GM12891 (cell line): ENCODE measurements at regions not wholly inside any gene's neighbourhood (a gene's known extent, or its start where the extent isn't known, plus 50 kb on each side); places are given as distances from the start of the nearest gene placed in this dataset.

Experiments
- DNase-seq: peaks from one replicate; pipeline ENCODE4 v3.0.0; 2011; ENCODE audit warnings: low spot score; ENCODE audit not compliant: insufficient read length
- FAIRE-seq: peaks from 2 replicates; lab custom pipeline; 2011; peaks lifted over from hg19 to GRCh38; lab: Jason Lieb, UNC
- PAX5 ChIP-seq: IDR thresholded peaks from 2 replicates; pipeline ENCODE4 v1.6.1; 2011; ENCODE audit warnings: low read length, moderate library complexity, mild to moderate bottlenecking; ENCODE audit not compliant: insufficient read depth, severe bottlenecking
- POLR2A ChIP-seq: IDR thresholded peaks from 2 replicates; pipeline ENCODE4 v1.6.1; 2011; ENCODE audit warnings: low read depth, low read length, control low read depth
- POLR2AphosphoS5 ChIP-seq: IDR thresholded peaks from 2 replicates; pipeline ENCODE4 v1.6.1; 2011; ENCODE audit warnings: low read depth, low read length, control low read depth
- POU2F2 ChIP-seq: IDR thresholded peaks from 2 replicates; pipeline ENCODE4 v1.6.1; 2011; ENCODE audit warnings: low read depth, mild to moderate bottlenecking, control low read depth, low read length, moderate library complexity
- SPI1 ChIP-seq: IDR thresholded peaks from 2 replicates; pipeline ENCODE4 v1.6.1; 2011; ENCODE audit warnings: low read depth, low read length, control low read depth
- TAF1 ChIP-seq: IDR thresholded peaks from 2 replicates; pipeline ENCODE4 v1.6.1; 2011; ENCODE audit warnings: low read depth, low read length, control low read depth

GRCh38 chr6:156057869-156058268 is 602.2 kb upstream of the NOX3 start:
- no peak for TF ChIP-seq POLR2A
- no peak for TF ChIP-seq SPI1
- TF ChIP-seq TAF1, result no peak
- TF ChIP-seq POU2F2, result no peak
- TF ChIP-seq POLR2AphosphoS5, result no peak
- TF ChIP-seq PAX5, result no peak
- DNase-seq (no peak), FAIRE-seq (no peak)

GRCh38 chr6:156056085-156056484 is 600.4 kb upstream of the NOX3 start:
- TF ChIP-seq TAF1 (no peak), POLR2AphosphoS5 (no peak), SPI1 (no peak), POLR2A (no peak), PAX5 (no peak), POU2F2 (no peak)
- DNase-seq, result no peak
- no peak for FAIRE-seq

GRCh38 chr6:156053626-156054025 is 598.0 kb upstream of the NOX3 start:
- DNase-seq, result no peak
- TF ChIP-seq SPI1, result no peak
- no peak for TF ChIP-seq TAF1
- TF ChIP-seq POLR2AphosphoS5, result no peak
- no peak for TF ChIP-seq POLR2A
- no peak for TF ChIP-seq PAX5
- no peak for TF ChIP-seq POU2F2
- no peak for FAIRE-seq

GRCh38 chr6:156046841-156047449 is 591.3 kb upstream of the NOX3 start:
- TF ChIP-seq TAF1, result no peak
- no peak for TF ChIP-seq POU2F2
- no peak for TF ChIP-seq PAX5
- TF ChIP-seq POLR2AphosphoS5, result no peak
- TF ChIP-seq SPI1, result no peak
- TF ChIP-seq POLR2A, result no peak
- no peak for DNase-seq
- no peak for FAIRE-seq

- DNase-seq (no peak), FAIRE-seq (no peak)
- TF ChIP-seq POU2F2 (no peak), TAF1 (no peak), PAX5 (no peak), POLR2AphosphoS5 (no peak), POLR2A (no peak), SPI1 (no peak)
Observed at GRCh38 chr6:156046268-156046665, 590.6 kb upstream of the NOX3 start.

GRCh38 chr6:156045401-156046267 is 590.0 kb upstream of the NOX3 start:
- DNase-seq (no peak), FAIRE-seq (no peak)
- no peak for TF ChIP-seq POLR2A
- no peak for TF ChIP-seq POU2F2
- no peak for TF ChIP-seq TAF1
- TF ChIP-seq SPI1, result no peak
- TF ChIP-seq POLR2AphosphoS5, result no peak
- TF ChIP-seq PAX5, result no peak

GRCh38 chr6:156033598-156033997 is 578.0 kb upstream of the NOX3 start:
- FAIRE-seq (no peak), DNase-seq (no peak)
- TF ChIP-seq POU2F2 (no peak), POLR2AphosphoS5 (no peak), TAF1 (no peak), SPI1 (no peak), POLR2A (no peak), PAX5 (no peak)

GRCh38 chr6:156031516-156031915 is 575.9 kb upstream of the NOX3 start:
- DNase-seq (no peak), FAIRE-seq (no peak)
- TF ChIP-seq POLR2AphosphoS5, result no peak

- TF ChIP-seq POLR2A, result no peak
- TF ChIP-seq PAX5, result no peak
- TF ChIP-seq POU2F2, result no peak
- no peak for TF ChIP-seq POLR2AphosphoS5
- DNase-seq, result no peak
- no peak for FAIRE-seq
Observed at GRCh38 chr6:156030053-156030452, 574.4 kb upstream of the NOX3 start.
